OCI-LY7 (cell line): ENCODE measurements at regions not wholly inside any gene's neighbourhood (a gene's known extent, or its start where the extent isn't known, plus 50 kb on each side); places are given as distances from the start of the nearest gene placed in this dataset.

ENCODE experiments used
- BruUV-seq: library from RNA; stranded (reverse); fragments of 400-500 nt; replicated peaks from 2 replicates; lab custom pipeline; 2021; lab: Mats Ljungman, UMichigan
- CTCF ChIA-PET: fragments of 300-600 bp; sonication (Branson Sonifier 250); formaldehyde crosslinking; loops from one replicate; lab custom pipeline; 2022; ENCODE audit warnings: antibody characterized with exemption; ENCODE audit not compliant: unreplicated experiment; lab: Charles Lee
- POLR2A ChIA-PET: fragments of 300-600 bp; sonication (Branson Sonifier 250); formaldehyde crosslinking; loops from one replicate; lab custom pipeline; 2022; ENCODE audit warnings: antibody characterized with exemption; lab: Charles Lee
- DNase-seq: peaks from one replicate; pipeline ENCODE4 v3.0.0-alpha.2; 2015; ENCODE audit warnings: low spot score
- H2AFZ ChIP-seq: fragments of 200-600 bp; sonication (generic), shearing (Covaris generic); 2 replicates; pipeline ENCODE4 v1.6.1; 2014; ENCODE audit warnings: mild to moderate bottlenecking, antibody characterized with exemption, low read length, moderate library complexity
- H3K27ac ChIP-seq: fragments of 200-600 bp; sonication (generic); 2 replicates; pipeline ENCODE4 v1.5.1; 2014; ENCODE audit warnings: mixed run types, low read depth, mild to moderate bottlenecking, moderate library complexity, low read length, inconsistent platforms; ENCODE audit not compliant: poor library complexity, severe bottlenecking
- H3K36me3 ChIP-seq: fragments of 200-600 bp; sonication (generic); 2 replicates; pipeline ENCODE4 v1.6.1; 2014; ENCODE audit warnings: mild to moderate bottlenecking, antibody characterized with exemption, low read length, moderate library complexity, mixed read lengths; ENCODE audit not compliant: insufficient read depth
- H3K4me1 ChIP-seq: fragments of 200-600 bp; sonication (generic); 2 replicates; pipeline ENCODE4 v1.5.1; 2014; ENCODE audit warnings: mild to moderate bottlenecking, low read length; ENCODE audit not compliant: insufficient read depth, poor library complexity, severe bottlenecking
- H3K4me2 ChIP-seq: fragments of 200-600 bp; sonication (generic); 2 replicates; pipeline ENCODE4 v1.6.1; 2014; ENCODE audit warnings: mild to moderate bottlenecking, low read length
- H3K4me3 ChIP-seq: fragments of 200-600 bp; sonication (generic); 2 replicates; pipeline ENCODE4 v1.5.1; 2014; ENCODE audit warnings: mild to moderate bottlenecking, low read depth, low read length; ENCODE audit not compliant: poor library complexity, severe bottlenecking
- H3K79me2 ChIP-seq: fragments of 200-600 bp; sonication (generic); 2 replicates; pipeline ENCODE4 v1.6.1; 2016; ENCODE audit warnings: low read depth, mild to moderate bottlenecking, low read length, moderate library complexity, mixed read lengths; ENCODE audit not compliant: insufficient read depth
- H3K9me2 ChIP-seq: fragments of 200-600 bp; sonication (generic); 2 replicates; pipeline ENCODE4 v1.6.1; 2016; ENCODE audit warnings: mild to moderate bottlenecking, low read length, mixed read lengths; ENCODE audit not compliant: insufficient read depth
- H3K9me3 ChIP-seq: fragments of 200-600 bp; sonication (generic); 2 replicates; pipeline ENCODE4 v1.6.1; 2014; ENCODE audit warnings: mild to moderate bottlenecking, mixed run types, low read length, mixed read lengths
- H4K20me1 ChIP-seq: fragments of 200-600 bp; sonication (generic); 2 replicates; pipeline ENCODE4 v1.6.1; 2014; ENCODE audit warnings: mild to moderate bottlenecking, antibody characterized with exemption, low read length, moderate library complexity, mixed read lengths; ENCODE audit not compliant: insufficient read depth
- EZH2phosphoT487 ChIP-seq: fragments of 200-600 bp; sonication (generic); IDR thresholded peaks from 2 replicates; pipeline ENCODE4 v1.6.1; 2018; ENCODE audit warnings: low read depth, borderline replicate concordance, mild to moderate bottlenecking, mixed run types, antibody characterized with exemption, low read length, moderate library complexity, mixed read lengths
- intact Hi-C: fragments of 100-400 bp; cut with micrococcal nuclease; formaldehyde crosslinking; loops from one replicate; pipeline ENCODE4 v1.10.0; 2022; ENCODE audit not compliant: unreplicated experiment
- TF ChIP-seq, protein P1 (sequence below): fragments of 200-600 bp; sonication (generic); conservative IDR thresholded peaks from 2 replicates; pipeline ENCODE4 v1.5.1; 2014; ENCODE audit warnings: mild to moderate bottlenecking, antibody characterized with exemption, low read length, moderate library complexity, mixed read lengths

DNA sequence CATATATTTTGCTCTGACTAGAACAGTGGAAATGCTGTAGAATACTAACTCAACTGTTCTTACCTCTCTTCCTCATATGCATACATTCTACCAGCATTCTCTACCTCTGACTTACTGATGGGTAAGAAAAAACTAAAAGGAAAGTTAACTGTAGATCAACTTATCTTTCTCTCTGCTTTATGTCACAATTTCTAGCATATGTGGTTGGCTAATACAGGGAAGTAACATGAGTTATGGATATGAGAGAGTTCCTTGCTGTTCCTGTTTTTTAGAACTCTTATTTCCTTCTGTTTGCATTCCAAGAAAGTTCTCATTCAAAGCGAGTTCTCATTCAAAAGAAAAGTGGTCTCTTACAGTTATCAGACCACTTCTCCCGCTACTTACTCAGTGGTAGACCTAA lies 226.8 kb upstream of the SGK1 start:
- CTCF ChIA-PET, result no interaction called here
- TF ChIP-seq EZH2phosphoT487, result no peak
- TF ChIP-seq, protein P1, sequence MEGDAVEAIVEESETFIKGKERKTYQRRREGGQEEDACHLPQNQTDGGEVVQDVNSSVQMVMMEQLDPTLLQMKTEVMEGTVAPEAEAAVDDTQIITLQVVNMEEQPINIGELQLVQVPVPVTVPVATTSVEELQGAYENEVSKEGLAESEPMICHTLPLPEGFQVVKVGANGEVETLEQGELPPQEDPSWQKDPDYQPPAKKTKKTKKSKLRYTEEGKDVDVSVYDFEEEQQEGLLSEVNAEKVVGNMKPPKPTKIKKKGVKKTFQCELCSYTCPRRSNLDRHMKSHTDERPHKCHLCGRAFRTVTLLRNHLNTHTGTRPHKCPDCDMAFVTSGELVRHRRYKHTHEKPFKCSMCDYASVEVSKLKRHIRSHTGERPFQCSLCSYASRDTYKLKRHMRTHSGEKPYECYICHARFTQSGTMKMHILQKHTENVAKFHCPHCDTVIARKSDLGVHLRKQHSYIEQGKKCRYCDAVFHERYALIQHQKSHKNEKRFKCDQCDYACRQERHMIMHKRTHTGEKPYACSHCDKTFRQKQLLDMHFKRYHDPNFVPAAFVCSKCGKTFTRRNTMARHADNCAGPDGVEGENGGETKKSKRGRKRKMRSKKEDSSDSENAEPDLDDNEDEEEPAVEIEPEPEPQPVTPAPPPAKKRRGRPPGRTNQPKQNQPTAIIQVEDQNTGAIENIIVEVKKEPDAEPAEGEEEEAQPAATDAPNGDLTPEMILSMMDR, result no peak
- no TSS peak for BruUV-seq

GRCh38 chr6:134543128-134543527 lies 225.2 kb upstream of the SGK1 start:
- ChIA-PET POLR2A (interaction anchor here (0.6 to 0.9 kb wide), 2 partner anchors 21 to 44 kb away, joined by 3 to 4 read pairs; no protein-coding TSS in a partner anchor), CTCF (no interaction called here)
- intact Hi-C loops, result no loop called here

More for the DNA sequence above, 226.8 kb upstream of the SGK1 start:
- no peaks in the 10 kb centered on the region for H3K79me2 ChIP-seq
- intact Hi-C loops, result no loop called here
- H3K9me3 ChIP-seq, result no peaks in the 10 kb centered on the region
- H3K9me2 ChIP-seq, result no peaks in the 10 kb centered on the region
- POLR2A ChIA-PET, result no interaction called here
- H3K27ac ChIP-seq, result no peak overlapping the region
- H3K36me3 ChIP-seq, result no peaks in the 10 kb centered on the region
- H4K20me1 ChIP-seq, result no peaks in the 10 kb centered on the region
- no peak overlapping the region for H2AFZ ChIP-seq
- no peaks in the 10 kb centered on the region for H3K4me1 ChIP-seq
- H3K4me2 ChIP-seq, result no peak overlapping the region
- H3K4me3 ChIP-seq, result no peak overlapping the region
- no peak for DNase-seq

DNA sequence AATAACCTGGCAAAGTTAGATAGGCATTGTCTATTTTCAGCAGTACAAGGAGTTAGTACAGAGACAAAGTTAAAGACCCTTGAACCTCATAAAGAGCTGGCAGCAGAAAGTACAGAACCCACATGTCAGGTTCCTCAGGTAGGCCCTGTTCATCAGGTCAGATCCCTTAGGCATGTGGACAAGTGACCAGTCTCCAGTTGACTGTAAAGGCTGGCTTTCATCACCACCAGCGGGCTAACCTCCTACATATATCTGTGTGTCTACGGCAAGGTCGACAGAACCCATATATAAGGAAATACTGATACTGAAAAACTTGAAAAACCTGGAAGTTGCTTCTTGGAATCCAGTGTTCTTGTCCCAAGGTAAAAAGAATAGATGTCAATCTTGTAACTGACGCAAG lies 223.1 kb upstream of the SGK1 start:
- DNase-seq, result no peak
- no peaks in the 10 kb centered on the region for H3K9me3 ChIP-seq
- TF ChIP-seq, protein P1, result no peak
- no peak for TF ChIP-seq EZH2phosphoT487
- H3K27ac ChIP-seq, result no peak overlapping the region
- ChIA-PET CTCF (no interaction called here), POLR2A (interaction anchor here (0.9 kb wide), 1 partner anchor 26 kb away, joined by 4 read pairs; no protein-coding TSS in a partner anchor)
- intact Hi-C loops, result no loop called here
- H3K79me2 ChIP-seq, result no peaks in the 10 kb centered on the region
- no peak overlapping the region for H2AFZ ChIP-seq
- H3K36me3 ChIP-seq, result no peaks in the 10 kb centered on the region
- no peak overlapping the region for H3K4me3 ChIP-seq
- H3K9me2 ChIP-seq, result no peaks in the 10 kb centered on the region
- no peaks in the 10 kb centered on the region for H4K20me1 ChIP-seq
- no peak overlapping the region for H3K4me2 ChIP-seq
- no peaks in the 10 kb centered on the region for H3K4me1 ChIP-seq
- no TSS peak for BruUV-seq

More at GRCh38 chr6:134543128-134543527, 225.2 kb upstream of the SGK1 start:
- Histone ChIP-seq H3K4me3 (no peak overlapping the region), H2AFZ (no peak overlapping the region), H4K20me1 (no peaks in the 10 kb centered on the region), H3K79me2 (no peaks in the 10 kb centered on the region), H3K9me2 (no peaks in the 10 kb centered on the region), H3K36me3 (no peaks in the 10 kb centered on the region), H3K4me1 (no peaks in the 10 kb centered on the region), H3K9me3 (no peaks in the 10 kb centered on the region), H3K4me2 (no peak overlapping the region), H3K27ac (no peak overlapping the region)
- DNase-seq, result no peak
- no peak for TF ChIP-seq EZH2phosphoT487
- TF ChIP-seq, protein P1, result no peak
- no TSS peak for BruUV-seq
